MCF 10A (cell line): ENCODE measurements at regions not wholly inside any gene's neighbourhood (a gene's known extent, or its start where the extent isn't known, plus 50 kb on each side); places are given as distances from the start of the nearest gene placed in this dataset.
A peak's percentile ranks its signal among the peaks of the same experiment; 100 is the strongest.
"Not testable (repeated sequence)": the region's sequence is repeated elsewhere in the genome, so short reads cannot be mapped to it uniquely, and the experiment has no call there.

Experiments used
- BruUV-seq: library from RNA; stranded (reverse); fragments of 400-500 nt; replicated peaks from 2 replicates; lab custom pipeline; 2021; lab: Mats Ljungman, UMichigan
- CTCF ChIA-PET: fragments of 300-600 bp; sonication (Branson Sonifier 250); formaldehyde crosslinking; extraction: SDS; loops from one replicate; lab custom pipeline; 2021; ENCODE audit warnings: antibody characterized with exemption, inconsistent platforms; lab: Yijun Ruan, JAX
- POLR2A ChIA-PET: fragments of 300-600, 350-650 bp; sonication (Branson Sonifier 250); formaldehyde crosslinking; extraction: SDS; loops from one replicate; lab custom pipeline; 2020; ENCODE audit warnings: antibody characterized with exemption, inconsistent platforms; lab: Yijun Ruan, JAX
- DNase-seq: peaks from one replicate; pipeline ENCODE4 v3.0.0-alpha.2; 2018; ENCODE audit not compliant: unreplicated experiment
- H3K27ac Mint-ChIP-seq: one replicate; pipeline ENCODE4 v1.8.0; 2022; ENCODE audit warnings: mild to moderate bottlenecking, low read depth, mixed read lengths; ENCODE audit not compliant: unreplicated experiment
- H3K27me3 Mint-ChIP-seq: one replicate; pipeline ENCODE4 v1.8.0; 2022; ENCODE audit warnings: mixed read lengths; ENCODE audit not compliant: insufficient read depth, unreplicated experiment
- H3K36me3 Mint-ChIP-seq: one replicate; pipeline ENCODE4 v1.8.0; 2022; ENCODE audit warnings: mild to moderate bottlenecking, moderate library complexity, mixed read lengths; ENCODE audit not compliant: insufficient read depth, unreplicated experiment
- H3K4me1 Mint-ChIP-seq: one replicate; pipeline ENCODE4 v1.8.0; 2022; ENCODE audit warnings: mixed read lengths; ENCODE audit not compliant: insufficient read depth, unreplicated experiment
- H3K4me3 Mint-ChIP-seq: one replicate; pipeline ENCODE4 v1.8.0; 2022; ENCODE audit warnings: mild to moderate bottlenecking, moderate library complexity, mixed read lengths; ENCODE audit not compliant: unreplicated experiment
- H3K9me3 Mint-ChIP-seq: one replicate; pipeline ENCODE4 v1.8.0; 2022; ENCODE audit warnings: mixed read lengths; ENCODE audit not compliant: unreplicated experiment
- intact Hi-C: fragments of 100-400 bp; cut with micrococcal nuclease; formaldehyde crosslinking; loops from 2 replicates; pipeline ENCODE4 v1.14.1; 2022
- TF ChIP-seq, protein P1 (sequence below): fragments of 200-600 bp; IDR thresholded peaks from one replicate; pipeline ENCODE4 v1.8.0; 2022; ENCODE audit warnings: antibody characterized with exemption, mild to moderate bottlenecking; ENCODE audit not compliant: unreplicated experiment

DNA sequence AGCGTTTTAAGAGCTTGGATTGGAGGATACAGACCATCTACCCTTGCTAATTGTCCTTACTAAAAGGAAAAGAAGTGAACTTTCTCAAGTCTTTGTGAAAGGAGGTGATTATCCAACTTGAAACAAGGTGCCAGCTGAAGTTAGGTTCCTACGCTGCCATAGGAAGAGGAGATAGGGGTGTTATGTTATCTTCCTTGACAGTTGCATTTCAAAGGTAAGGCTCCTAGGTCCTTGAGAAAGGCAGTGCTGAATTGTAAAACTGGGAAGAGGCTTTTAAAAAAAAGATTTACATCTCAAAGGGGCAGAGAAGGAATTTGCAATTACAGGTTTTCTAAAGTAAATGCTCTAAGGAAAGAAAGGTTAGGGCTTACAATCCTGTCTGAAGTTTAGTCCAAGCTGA lies 810.2 kb upstream of the LRATD1 start:
- BruUV-seq = no TSS peak
- Mint-ChIP-seq H3K9me3 (no peaks in the 10 kb centered on the region), H3K4me3 (no peak overlapping the region), H3K27ac (no peak overlapping the region), H3K36me3 (no peaks in the 10 kb centered on the region), H3K27me3 (no peaks in the 10 kb centered on the region), H3K4me1 (no peaks in the 10 kb centered on the region)
- TF ChIP-seq, protein P1, sequence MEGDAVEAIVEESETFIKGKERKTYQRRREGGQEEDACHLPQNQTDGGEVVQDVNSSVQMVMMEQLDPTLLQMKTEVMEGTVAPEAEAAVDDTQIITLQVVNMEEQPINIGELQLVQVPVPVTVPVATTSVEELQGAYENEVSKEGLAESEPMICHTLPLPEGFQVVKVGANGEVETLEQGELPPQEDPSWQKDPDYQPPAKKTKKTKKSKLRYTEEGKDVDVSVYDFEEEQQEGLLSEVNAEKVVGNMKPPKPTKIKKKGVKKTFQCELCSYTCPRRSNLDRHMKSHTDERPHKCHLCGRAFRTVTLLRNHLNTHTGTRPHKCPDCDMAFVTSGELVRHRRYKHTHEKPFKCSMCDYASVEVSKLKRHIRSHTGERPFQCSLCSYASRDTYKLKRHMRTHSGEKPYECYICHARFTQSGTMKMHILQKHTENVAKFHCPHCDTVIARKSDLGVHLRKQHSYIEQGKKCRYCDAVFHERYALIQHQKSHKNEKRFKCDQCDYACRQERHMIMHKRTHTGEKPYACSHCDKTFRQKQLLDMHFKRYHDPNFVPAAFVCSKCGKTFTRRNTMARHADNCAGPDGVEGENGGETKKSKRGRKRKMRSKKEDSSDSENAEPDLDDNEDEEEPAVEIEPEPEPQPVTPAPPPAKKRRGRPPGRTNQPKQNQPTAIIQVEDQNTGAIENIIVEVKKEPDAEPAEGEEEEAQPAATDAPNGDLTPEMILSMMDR = no peak
- intact Hi-C loops = no loop called here
- CTCF ChIA-PET = no interaction called here
- POLR2A ChIA-PET = interaction anchor here (0.7 kb wide), 1 partner anchor 188 kb away, joined by 3 read pairs; no protein-coding TSS in a partner anchor
- DNase-seq = no peak

DNA sequence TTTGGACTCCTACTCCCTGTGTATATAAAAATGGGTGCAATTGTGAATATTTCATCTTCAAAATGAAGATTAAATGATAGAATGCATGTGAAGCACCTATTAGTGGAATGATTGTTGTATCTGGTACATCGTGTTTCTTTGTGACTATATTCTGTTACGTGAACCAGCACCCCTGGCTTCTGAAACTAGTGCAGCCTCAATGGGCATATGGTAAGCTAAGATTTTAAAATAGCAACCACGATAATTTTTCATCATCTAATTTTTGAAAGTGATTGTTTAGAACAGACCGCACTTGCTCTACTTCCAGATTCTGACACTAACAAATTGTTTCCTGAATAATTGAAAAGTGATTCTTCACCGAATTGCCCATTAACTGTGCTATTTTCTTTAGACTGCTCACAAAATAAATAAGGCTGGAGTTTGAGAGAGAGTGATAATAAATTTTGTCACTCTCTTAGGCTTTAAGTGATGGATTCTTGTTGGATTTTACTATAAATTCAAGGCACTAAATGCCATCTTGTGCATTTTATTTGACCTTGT lies 806.1 kb upstream of the LRATD1 start:
- Mint-ChIP-seq H3K4me1 (no peaks in the 10 kb centered on the region), H3K36me3 (no peaks in the 10 kb centered on the region), H3K27me3 (no peaks in the 10 kb centered on the region), H3K27ac (no peak overlapping the region), H3K4me3 (no peak overlapping the region), H3K9me3 (peaks cover 7% of the 10 kb centered on the region)
- intact Hi-C loops = no loop called here
- TF ChIP-seq, protein P1 = no peak
- DNase-seq = no peak
- no TSS peak for BruUV-seq
- ChIA-PET CTCF (no interaction called here), POLR2A (no interaction called here)

DNA sequence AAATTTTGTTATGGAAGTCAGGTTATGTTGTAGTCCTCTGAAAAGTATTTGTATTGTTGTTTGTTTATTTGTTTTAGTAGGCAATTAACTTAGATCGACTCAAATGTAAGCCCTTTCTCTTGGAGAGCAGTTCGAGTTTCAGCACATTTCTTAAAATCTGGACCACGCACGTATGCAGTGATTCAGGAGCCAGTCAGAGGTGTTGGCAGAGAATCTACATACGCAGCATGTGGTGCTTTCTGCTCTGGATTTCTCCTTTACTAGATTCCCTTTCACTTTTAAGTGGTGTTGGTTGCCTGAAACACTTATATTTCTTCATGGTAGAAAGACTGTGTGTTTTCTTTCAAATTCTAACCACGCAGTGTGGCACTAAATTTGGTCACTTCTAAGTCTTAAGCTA lies 773.9 kb upstream of the LRATD1 start:
- Mint-ChIP-seq H3K36me3 (no peaks in the 10 kb centered on the region), H3K4me1 (peaks cover 5% of the 10 kb centered on the region), H3K27me3 (no peaks in the 10 kb centered on the region), H3K27ac (peak overlapping the region; percentile 46), H3K4me3 (peak overlapping the region; percentile 53), H3K9me3 (no peaks in the 10 kb centered on the region)
- peak; percentile 58 for DNase-seq
- POLR2A ChIA-PET = interaction anchor here (0.7 kb wide), 1 partner anchor 160 kb away, joined by 3 read pairs; no protein-coding TSS in a partner anchor
- intact Hi-C loops = no loop called here
- TF ChIP-seq, protein P1 = no peak
- BruUV-seq = no TSS peak
- CTCF ChIA-PET = interaction anchor here (0.6 kb wide), 1 partner anchor 444 kb away, joined by 3 read pairs; no protein-coding TSS in a partner anchor

- intact Hi-C loops, DNase-seq, H3K9me3 Mint-ChIP-seq, H3K4me3 Mint-ChIP-seq, CTCF ChIA-PET, H3K4me1 Mint-ChIP-seq, BruUV-seq, H3K36me3 Mint-ChIP-seq, POLR2A ChIA-PET, H3K27me3 Mint-ChIP-seq, H3K27ac Mint-ChIP-seq: not testable (repeated sequence)
Measured at GRCh38 chr2:13868275-13868674, 764.2 kb upstream of the LRATD1 start.
